GM18499 (cell line): ENCODE measurements at regions not wholly inside any gene's neighbourhood (a gene's known extent, or its start where the extent isn't known, plus 50 kb on each side); places are given as distances from the start of the nearest gene placed in this dataset.

ENCODE experiments used
- ATAC-seq: cut with Tn5 transposase; IDR thresholded peaks from one replicate; pipeline ENCODE4 v1.9.1; 2021; ENCODE audit warnings: moderate number of reproducible peaks; ENCODE audit not compliant: insufficient read depth, unreplicated experiment

GRCh38 chr18:51767293-51767692, 569.8 kb upstream of the MEX3C start:
- ATAC-seq, result peak; percentile 39

- ATAC-seq, result no peak
These were observed 561.9 kb upstream of the DCC start for GRCh38 chr18:51778115-51778514.

- ATAC-seq, result no peak
These were observed 550.1 kb upstream of the DCC start for GRCh38 chr18:51789871-51790270.

GRCh38 chr18:51801514-51801913, 538.5 kb upstream of the DCC start:
- ATAC-seq, result no peak

- no peak for ATAC-seq
These were observed 537.2 kb upstream of the DCC start for GRCh38 chr18:51802569-51803428.

GRCh38 chr18:51807336-51807735, 532.7 kb upstream of the DCC start:
- ATAC-seq, result no peak

- ATAC-seq, result no peak
These were observed 528.1 kb upstream of the DCC start for GRCh38 chr18:51811883-51812282.

- no peak for ATAC-seq
These were observed 526.3 kb upstream of the DCC start for GRCh38 chr18:51813740-51814139.

GRCh38 chr18:51821610-51822009, 518.4 kb upstream of the DCC start:
- no peak for ATAC-seq

GRCh38 chr18:51824746-51825145, 515.3 kb upstream of the DCC start:
- ATAC-seq, result no peak

GRCh38 chr18:51833850-51834249, 506.1 kb upstream of the DCC start:
- no peak for ATAC-seq

GRCh38 chr18:51848702-51849101, 491.3 kb upstream of the DCC start:
- no peak for ATAC-seq

GRCh38 chr18:51852681-51853080, 487.3 kb upstream of the DCC start:
- no peak for ATAC-seq

- ATAC-seq, result no peak
These were observed 482.0 kb upstream of the DCC start for GRCh38 chr18:51857989-51858388.

GRCh38 chr18:51861046-51861445, 479.0 kb upstream of the DCC start:
- ATAC-seq, result no peak

- no peak for ATAC-seq
These were observed 477.8 kb upstream of the DCC start for GRCh38 chr18:51862051-51862715.

- no peak for ATAC-seq
These were observed 475.6 kb upstream of the DCC start for GRCh38 chr18:51864219-51864965.

GRCh38 chr18:51865538-51865937, 474.5 kb upstream of the DCC start:
- no peak for ATAC-seq

- ATAC-seq, result no peak
These were observed 472.2 kb upstream of the DCC start for GRCh38 chr18:51867767-51868166.

- ATAC-seq, result no peak
These were observed 461.3 kb upstream of the DCC start for GRCh38 chr18:51878724-51879123.

- no peak for ATAC-seq
These were observed 460.7 kb upstream of the DCC start for GRCh38 chr18:51879329-51879728.
